GM12875 (cell line): ENCODE measurements at regions not wholly inside any gene's neighbourhood (a gene's known extent, or its start where the extent isn't known, plus 50 kb on each side); places are given as distances from the start of the nearest gene placed in this dataset.
A peak's percentile ranks its signal among the peaks of the same experiment; 100 is the strongest.

Experiments
- H3K4me3 ChIP-seq: one replicate; pipeline ENCODE4 v1.5.1; 2011; ENCODE audit warnings: low read depth, low read length, control low read depth
- CTCF ChIP-seq: IDR thresholded peaks from 2 replicates; pipeline ENCODE4 v1.5.1; 2011; ENCODE audit warnings: low read depth, mild to moderate bottlenecking, control low read depth, inconsistent platforms, low read length, moderate library complexity, borderline replicate concordance; ENCODE audit not compliant: insufficient read depth

GRCh38 chr14:88929656-88930436 is 105.4 kb downstream of the TTC8 start:
- TF ChIP-seq CTCF = peak; percentile 36; the same call in 1 of the 2 replicates
- H3K4me3 ChIP-seq = no peak overlapping the region

DNA sequence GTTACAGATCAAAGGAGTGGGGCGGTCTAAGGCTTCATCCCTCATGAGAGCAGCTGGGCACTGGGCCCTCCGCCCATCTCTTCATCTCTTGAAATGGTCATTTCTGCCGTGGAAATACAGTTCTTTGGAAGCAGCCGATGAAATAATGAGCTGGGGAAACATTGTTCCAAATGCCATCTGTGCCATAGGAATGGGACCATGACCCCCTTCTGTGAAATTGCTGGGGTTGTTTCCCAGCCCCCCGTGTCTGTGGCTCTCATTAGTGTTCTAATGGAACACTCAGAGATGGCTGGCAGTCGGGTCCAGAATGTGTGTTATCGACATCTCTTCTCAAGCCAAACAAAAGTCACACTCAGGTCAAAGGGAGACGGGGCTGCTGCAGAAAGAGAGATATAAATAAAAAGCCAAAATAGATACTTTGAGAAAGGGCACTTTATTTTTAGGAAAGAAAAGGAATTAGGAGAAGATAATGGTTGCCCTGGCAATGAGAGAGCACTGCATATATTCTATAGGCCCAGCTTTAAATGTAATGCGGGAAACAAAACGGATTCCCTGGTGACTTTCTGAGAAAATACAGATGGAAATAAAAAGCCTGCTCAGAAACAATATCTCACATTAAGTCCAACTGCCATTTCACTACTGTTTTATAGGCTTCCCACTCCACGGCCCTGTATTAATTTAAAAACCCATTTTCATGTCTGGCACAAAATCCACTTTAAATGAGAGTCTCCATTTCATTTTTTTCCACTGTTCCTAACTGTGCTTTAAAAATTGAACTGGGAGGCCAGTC is 107.1 kb downstream of the TTC8 start:
- H3K4me3 ChIP-seq = no peak overlapping the region
- TF ChIP-seq CTCF = no peak

GRCh38 chr14:88933191-88933590 is 108.7 kb downstream of the TTC8 start:
- H3K4me3 ChIP-seq = no peak overlapping the region
- TF ChIP-seq CTCF = no peak

DNA sequence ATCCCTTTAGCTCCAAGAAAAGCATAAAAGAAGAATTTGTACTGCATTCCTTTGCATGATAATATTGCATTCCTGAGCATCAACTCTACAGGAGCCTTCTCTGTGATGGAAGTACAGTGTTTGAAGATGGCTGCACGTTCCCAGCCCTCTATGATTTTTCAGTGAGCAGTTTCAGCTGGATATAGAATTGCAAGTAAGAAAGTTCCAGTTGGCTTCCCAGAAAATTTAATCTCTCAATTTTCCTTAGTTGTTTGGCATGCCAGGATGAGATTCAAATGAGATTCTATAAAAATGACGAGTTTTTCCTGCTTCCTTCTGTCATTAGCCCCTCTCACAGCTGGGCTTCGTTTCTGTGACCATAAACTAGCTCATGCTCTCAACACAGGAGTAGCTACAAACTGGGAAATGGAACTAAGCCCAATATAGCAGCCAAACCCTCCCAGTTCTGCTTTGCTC is 109.9 kb downstream of the TTC8 start:
- no peak for TF ChIP-seq CTCF
- no peak overlapping the region for H3K4me3 ChIP-seq

GRCh38 chr14:88935083-88935482 is 110.6 kb downstream of the TTC8 start:
- no peak overlapping the region for H3K4me3 ChIP-seq
- TF ChIP-seq CTCF = no peak

- H3K4me3 ChIP-seq = no peak overlapping the region
- no peak for TF ChIP-seq CTCF
Observed at GRCh38 chr14:88937706-88938105, 113.3 kb downstream of the TTC8 start.

DNA sequence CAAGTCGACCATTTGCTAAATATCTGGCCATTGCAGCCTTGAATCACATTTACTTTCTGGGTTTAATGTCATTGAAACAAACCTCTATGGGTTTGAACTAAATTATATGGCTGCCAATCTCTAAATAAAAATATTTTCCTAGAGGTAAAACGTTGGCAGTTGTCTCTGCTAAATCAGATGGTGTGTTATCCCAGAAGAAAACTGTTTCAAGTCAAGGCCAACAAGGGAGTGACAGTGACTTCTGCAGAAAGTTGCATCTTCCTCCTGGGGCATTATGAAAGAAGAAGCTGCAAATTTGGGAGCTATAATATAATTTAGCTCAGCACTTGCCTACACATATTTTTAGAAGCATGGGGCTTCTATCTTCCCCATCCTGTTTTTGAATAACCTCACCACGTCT is 116.2 kb downstream of the TTC8 start:
- no peak for TF ChIP-seq CTCF
- H3K4me3 ChIP-seq = no peak overlapping the region
